Chondrocyte (in vitro differentiated cells): ENCODE measurements at regions not wholly inside any gene's neighbourhood (a gene's known extent, or its start where the extent isn't known, plus 50 kb on each side); places are given as distances from the start of the nearest gene placed in this dataset.

Experiments
- DNase-seq: peaks from one replicate; pipeline ENCODE4 v3.0.0; 2021; ENCODE audit warnings: mixed read lengths, low spot score
- H3K27ac Mint-ChIP-seq: one replicate; pipeline ENCODE4 v1.8.0; 2021; ENCODE audit warnings: mild to moderate bottlenecking, moderate library complexity, mixed read lengths; ENCODE audit not compliant: unreplicated experiment
- H3K27me3 Mint-ChIP-seq: 2 replicates; pipeline ENCODE4 v1.8.0; 2021; ENCODE audit warnings: low read depth, mixed read lengths
- H3K36me3 Mint-ChIP-seq: 2 replicates; pipeline ENCODE4 v1.8.0; 2021; ENCODE audit warnings: low read depth, mixed read lengths
- H3K4me1 Mint-ChIP-seq: 2 replicates; pipeline ENCODE4 v1.8.0; 2021; ENCODE audit warnings: low read depth, mild to moderate bottlenecking, mixed read lengths
- H3K4me3 Mint-ChIP-seq: one replicate; pipeline ENCODE4 v1.8.0; 2021; ENCODE audit warnings: mild to moderate bottlenecking, moderate library complexity, mixed read lengths; ENCODE audit not compliant: unreplicated experiment
- H3K9me3 Mint-ChIP-seq: 2 replicates; pipeline ENCODE4 v1.8.0; 2021; ENCODE audit warnings: low read depth, mixed read lengths
- TF ChIP-seq, protein P1 (sequence below): fragments of 200-600 bp; sonication (generic); IDR thresholded peaks from 2 replicates; pipeline ENCODE4 v1.5.0; 2021; ENCODE audit warnings: antibody characterized with exemption, mild to moderate bottlenecking, moderate library complexity

GRCh38 chr5:155211764-155212163 is 198.2 kb downstream of the KIF4B start:
- no peaks in the 10 kb centered on the region for H3K36me3 Mint-ChIP-seq
- no peaks in the 10 kb centered on the region for H3K4me1 Mint-ChIP-seq
- no peak overlapping the region for H3K27ac Mint-ChIP-seq
- DNase-seq: no peak
- TF ChIP-seq, protein P1, sequence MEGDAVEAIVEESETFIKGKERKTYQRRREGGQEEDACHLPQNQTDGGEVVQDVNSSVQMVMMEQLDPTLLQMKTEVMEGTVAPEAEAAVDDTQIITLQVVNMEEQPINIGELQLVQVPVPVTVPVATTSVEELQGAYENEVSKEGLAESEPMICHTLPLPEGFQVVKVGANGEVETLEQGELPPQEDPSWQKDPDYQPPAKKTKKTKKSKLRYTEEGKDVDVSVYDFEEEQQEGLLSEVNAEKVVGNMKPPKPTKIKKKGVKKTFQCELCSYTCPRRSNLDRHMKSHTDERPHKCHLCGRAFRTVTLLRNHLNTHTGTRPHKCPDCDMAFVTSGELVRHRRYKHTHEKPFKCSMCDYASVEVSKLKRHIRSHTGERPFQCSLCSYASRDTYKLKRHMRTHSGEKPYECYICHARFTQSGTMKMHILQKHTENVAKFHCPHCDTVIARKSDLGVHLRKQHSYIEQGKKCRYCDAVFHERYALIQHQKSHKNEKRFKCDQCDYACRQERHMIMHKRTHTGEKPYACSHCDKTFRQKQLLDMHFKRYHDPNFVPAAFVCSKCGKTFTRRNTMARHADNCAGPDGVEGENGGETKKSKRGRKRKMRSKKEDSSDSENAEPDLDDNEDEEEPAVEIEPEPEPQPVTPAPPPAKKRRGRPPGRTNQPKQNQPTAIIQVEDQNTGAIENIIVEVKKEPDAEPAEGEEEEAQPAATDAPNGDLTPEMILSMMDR: no peak
- H3K9me3 Mint-ChIP-seq: peaks cover 10% of the 10 kb centered on the region
- peaks cover 4% of the 10 kb centered on the region for H3K27me3 Mint-ChIP-seq
- H3K4me3 Mint-ChIP-seq: no peak overlapping the region

DNA sequence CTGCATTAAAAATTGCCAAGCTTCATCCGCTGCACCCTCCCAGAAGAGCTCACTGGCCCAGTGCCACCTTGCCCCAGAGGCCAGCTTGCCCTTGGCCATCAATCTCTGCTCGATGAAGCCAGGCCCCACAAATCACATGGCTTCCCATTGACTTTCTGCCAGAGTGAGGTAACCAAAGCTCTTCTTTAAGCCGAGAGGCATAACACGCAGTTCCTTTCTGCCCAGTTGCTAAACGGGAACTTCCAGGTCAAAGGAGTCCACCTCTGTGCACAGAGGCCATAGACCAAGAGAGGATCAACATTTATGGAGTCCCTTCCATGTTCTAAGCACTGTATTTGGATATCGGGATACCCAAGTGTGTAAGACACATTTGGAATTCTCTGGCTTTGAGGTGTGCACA is 208.8 kb downstream of the KIF4B start:
- Mint-ChIP-seq H3K4me3 (no peak overlapping the region), H3K27ac (no peak overlapping the region), H3K9me3 (peaks cover 8% of the 10 kb centered on the region), H3K36me3 (no peaks in the 10 kb centered on the region), H3K4me1 (no peaks in the 10 kb centered on the region), H3K27me3 (peaks cover 1% of the 10 kb centered on the region)
- TF ChIP-seq, protein P1: no peak
- DNase-seq: no peak

DNA sequence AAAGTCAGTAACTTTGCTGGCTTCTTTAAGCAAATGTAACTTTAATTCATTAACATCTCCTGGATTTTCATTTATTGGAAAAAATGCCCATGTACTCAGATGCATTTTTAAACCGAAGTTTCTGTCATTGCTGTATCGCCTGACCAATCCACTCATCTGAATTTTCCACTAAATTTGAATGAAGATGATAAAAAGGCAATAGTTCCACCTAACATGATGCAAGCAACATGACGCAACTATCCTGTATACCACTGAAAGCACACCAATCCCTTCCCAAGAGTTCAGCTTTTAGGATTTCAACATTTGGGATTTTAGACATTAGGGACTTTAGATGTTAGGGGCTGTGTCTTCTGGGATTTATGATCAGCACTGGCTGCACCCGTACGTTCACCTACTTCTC is 215.6 kb downstream of the KIF4B start:
- peaks cover 8% of the 10 kb centered on the region for H3K9me3 Mint-ChIP-seq
- TF ChIP-seq, protein P1: no peak
- H3K36me3 Mint-ChIP-seq: no peaks in the 10 kb centered on the region
- H3K27ac Mint-ChIP-seq: no peak overlapping the region
- no peaks in the 10 kb centered on the region for H3K4me1 Mint-ChIP-seq
- no peak for DNase-seq
- H3K27me3 Mint-ChIP-seq: peaks cover 2% of the 10 kb centered on the region
- H3K4me3 Mint-ChIP-seq: no peak overlapping the region

DNA sequence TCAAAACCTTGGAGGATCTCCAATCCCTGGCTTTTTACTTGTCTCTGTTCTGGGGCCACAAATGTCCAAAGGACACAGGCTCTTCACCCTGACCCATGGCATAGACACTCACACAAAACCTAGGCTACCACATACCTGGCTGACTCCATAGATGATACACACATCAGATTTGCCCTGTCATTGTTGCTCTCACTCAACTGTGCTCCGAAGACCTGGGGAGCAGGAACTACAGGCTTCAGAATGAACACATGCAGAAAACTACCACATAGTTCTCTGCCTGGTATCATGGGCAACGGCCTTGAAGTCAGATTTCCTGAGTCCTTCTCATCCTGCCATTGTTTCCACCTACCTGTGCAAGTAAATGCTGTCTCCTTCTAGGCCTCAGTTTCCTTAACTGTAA is 226.2 kb downstream of the KIF4B start:
- Mint-ChIP-seq H3K27ac (no peak overlapping the region), H3K36me3 (peaks cover 4% of the 10 kb centered on the region), H3K4me3 (no peak overlapping the region), H3K27me3 (no peaks in the 10 kb centered on the region), H3K9me3 (peaks cover 35% of the 10 kb centered on the region), H3K4me1 (no peaks in the 10 kb centered on the region)
- TF ChIP-seq, protein P1: no peak
- DNase-seq: no peak

GRCh38 chr5:155250596-155250995 is 237.0 kb downstream of the KIF4B start:
- Mint-ChIP-seq H3K27ac (no peak overlapping the region), H3K4me3 (no peak overlapping the region), H3K36me3 (no peaks in the 10 kb centered on the region), H3K9me3 (no peaks in the 10 kb centered on the region), H3K27me3 (no peaks in the 10 kb centered on the region), H3K4me1 (no peaks in the 10 kb centered on the region)
- DNase-seq: no peak
- TF ChIP-seq, protein P1: no peak
